ENCODE measurements at regions not wholly inside any gene's neighbourhood (a gene's known extent, or its start where the extent isn't known, plus 50 kb on each side); places are given as distances from the start of the nearest gene placed in this dataset.
"Not testable (repeated sequence)": the region's sequence is repeated elsewhere in the genome, so short reads cannot be mapped to it uniquely, and the experiment has no call there.

GRCh38 chr6:82525775-82526495, 162.3 kb downstream of the TPBG start:
- Histone ChIP-seq H2AFZ (ENCODE audit: low read depth, low read length) (no peak overlapping the region), H3K9me3 (ENCODE audit: control insufficient read depth, low read length) (no peaks in the 10 kb centered on the region), H3K4me3 (ENCODE audit: insufficient read depth in 1 of 2, low read depth in 1 of 2, low read length in 2 of 2) (no peak overlapping the region), H2BK5ac (ENCODE audit: low read depth, low read length, poor library complexity, severe bottlenecking) (no peak overlapping the region), H2BK120ac (ENCODE audit: low read depth, low read length) (no peak overlapping the region), H3K27me3 (ENCODE audit: control insufficient read depth in 1 of 2, insufficient read depth in 1 of 2, low read length in 2 of 2) (no peaks in the 10 kb centered on the region), H4K91ac (ENCODE audit: low read length) (no peak overlapping the region), H3K4me1 (ENCODE audit: control insufficient read depth, insufficient read depth, low read depth, low read length) (no peaks in the 10 kb centered on the region), H2BK15ac (ENCODE audit: low read depth, poor library complexity, severe bottlenecking) (no peak overlapping the region), H3K23ac (ENCODE audit: low read length in 2 of 2) (no peak overlapping the region), H3K27ac (ENCODE audit: low read length, poor library complexity, severe bottlenecking) (no peak overlapping the region), H3K4ac (ENCODE audit: low read depth in 1 of 2, low read length in 2 of 2) (no peak overlapping the region), H3K14ac (ENCODE audit: low read length in 2 of 2) (no peak overlapping the region), H3K36me3 (ENCODE audit: control insufficient read depth in 1 of 2, insufficient read depth in 2 of 2, low read depth in 1 of 2, low read length in 2 of 2) (no peaks in the 10 kb centered on the region), H4K8ac (ENCODE audit: low read length) (no peak overlapping the region), H3K9ac (ENCODE audit: low read length) (no peak overlapping the region), H2AK5ac (ENCODE audit: low read length, severe bottlenecking) (no peak overlapping the region), H3K4me2 (ENCODE audit: low read length, poor library complexity, severe bottlenecking) (no peak overlapping the region), H3K18ac (ENCODE audit: low read depth in 1 of 2, low read length in 2 of 2) (no peak overlapping the region), H2BK12ac (ENCODE audit: low read length in 2 of 2) (no peak overlapping the region), H3K79me1 (replicated peaks; ENCODE audit: low read length, poor library complexity, severe bottlenecking) (no peaks in the 10 kb centered on the region)
- 27% methylated on average over 4 of the region's 4 CpGs for WGBS
- DNase-seq: peak; percentile 32

GRCh38 chr6:82529960-82530460, 166.4 kb downstream of the TPBG start:
- H3K27ac ChIP-seq (ENCODE audit: low read length, poor library complexity, severe bottlenecking); H2BK15ac ChIP-seq (ENCODE audit: low read depth, poor library complexity, severe bottlenecking); DNase-seq; H3K4me1 ChIP-seq (ENCODE audit: control insufficient read depth, insufficient read depth, low read depth, low read length); H2AK5ac ChIP-seq (ENCODE audit: low read length, severe bottlenecking); H2AFZ ChIP-seq (ENCODE audit: low read depth, low read length); H3K18ac ChIP-seq (ENCODE audit: low read depth in 1 of 2, low read length in 2 of 2); H3K4me2 ChIP-seq (ENCODE audit: low read length, poor library complexity, severe bottlenecking); H3K4ac ChIP-seq (ENCODE audit: low read depth in 1 of 2, low read length in 2 of 2); H3K23ac ChIP-seq (ENCODE audit: low read length in 2 of 2); H2BK120ac ChIP-seq (ENCODE audit: low read depth, low read length); H2BK5ac ChIP-seq (ENCODE audit: low read depth, low read length, poor library complexity, severe bottlenecking); H3K36me3 ChIP-seq (ENCODE audit: control insufficient read depth in 1 of 2, insufficient read depth in 2 of 2, low read depth in 1 of 2, low read length in 2 of 2); H2BK12ac ChIP-seq (ENCODE audit: low read length in 2 of 2); H4K91ac ChIP-seq (ENCODE audit: low read length); H3K9ac ChIP-seq (ENCODE audit: low read length); H3K14ac ChIP-seq (ENCODE audit: low read length in 2 of 2); H4K8ac ChIP-seq (ENCODE audit: low read length); H3K9me3 ChIP-seq (ENCODE audit: control insufficient read depth, low read length); H3K27me3 ChIP-seq (ENCODE audit: control insufficient read depth in 1 of 2, insufficient read depth in 1 of 2, low read length in 2 of 2); H3K4me3 ChIP-seq (ENCODE audit: insufficient read depth in 1 of 2, low read depth in 1 of 2, low read length in 2 of 2); H3K79me1 ChIP-seq (replicated peaks; ENCODE audit: low read length, poor library complexity, severe bottlenecking): not testable (repeated sequence)
- 97% methylated on average over 2 of the region's 2 CpGs for WGBS

GRCh38 chr6:82534876-82535275, 171.3 kb downstream of the TPBG start:
- no peak overlapping the region for H3K4me2 ChIP-seq (ENCODE audit: low read length, poor library complexity, severe bottlenecking)
- no peak overlapping the region for H4K8ac ChIP-seq (ENCODE audit: low read length)
- no peaks in the 10 kb centered on the region for H3K79me1 ChIP-seq (replicated peaks; ENCODE audit: low read length, poor library complexity, severe bottlenecking)
- H2AFZ ChIP-seq (ENCODE audit: low read depth, low read length): no peak overlapping the region
- H3K4me3 ChIP-seq (ENCODE audit: insufficient read depth in 1 of 2, low read depth in 1 of 2, low read length in 2 of 2): no peak overlapping the region
- H4K91ac ChIP-seq (ENCODE audit: low read length): no peak overlapping the region
- H2BK5ac ChIP-seq (ENCODE audit: low read depth, low read length, poor library complexity, severe bottlenecking): no peak overlapping the region
- H3K27me3 ChIP-seq (ENCODE audit: control insufficient read depth in 1 of 2, insufficient read depth in 1 of 2, low read length in 2 of 2): no peaks in the 10 kb centered on the region
- no peak overlapping the region for H2BK120ac ChIP-seq (ENCODE audit: low read depth, low read length)
- DNase-seq: no peak
- no peak overlapping the region for H3K27ac ChIP-seq (ENCODE audit: low read length, poor library complexity, severe bottlenecking)
- H2BK15ac ChIP-seq (ENCODE audit: low read depth, poor library complexity, severe bottlenecking): no peak overlapping the region
- no peak overlapping the region for H2AK5ac ChIP-seq (ENCODE audit: low read length, severe bottlenecking)
- no peak overlapping the region for H3K9ac ChIP-seq (ENCODE audit: low read length)
- no peaks in the 10 kb centered on the region for H3K9me3 ChIP-seq (ENCODE audit: control insufficient read depth, low read length)
- no peak overlapping the region for H2BK12ac ChIP-seq (ENCODE audit: low read length in 2 of 2)
- no peak overlapping the region for H3K14ac ChIP-seq (ENCODE audit: low read length in 2 of 2)
- H3K4ac ChIP-seq (ENCODE audit: low read depth in 1 of 2, low read length in 2 of 2): no peak overlapping the region
- no peaks in the 10 kb centered on the region for H3K36me3 ChIP-seq (ENCODE audit: control insufficient read depth in 1 of 2, insufficient read depth in 2 of 2, low read depth in 1 of 2, low read length in 2 of 2)
- no CpG with 5 or more reads among the region's 2 CpGs for WGBS
- no peak overlapping the region for H3K18ac ChIP-seq (ENCODE audit: low read depth in 1 of 2, low read length in 2 of 2)
- no peaks in the 10 kb centered on the region for H3K4me1 ChIP-seq (ENCODE audit: control insufficient read depth, insufficient read depth, low read depth, low read length)
- H3K23ac ChIP-seq (ENCODE audit: low read length in 2 of 2): no peak overlapping the region

- whole genome bisulfite sequencing: no CpG with 5 or more reads among the region's 2 CpGs
- H2BK5ac ChIP-seq (ENCODE audit: low read depth, low read length, poor library complexity, severe bottlenecking); H3K4me2 ChIP-seq (ENCODE audit: low read length, poor library complexity, severe bottlenecking): not testable (repeated sequence)
Measured at GRCh38 chr6:82549480-82549879, 185.9 kb downstream of the TPBG start.

More at GRCh38 chr6:82549480-82549879, 185.9 kb downstream of the TPBG start:
- DNase-seq; H2AFZ ChIP-seq (ENCODE audit: low read depth, low read length); H3K4me1 ChIP-seq (ENCODE audit: control insufficient read depth, insufficient read depth, low read depth, low read length); H3K4ac ChIP-seq (ENCODE audit: low read depth in 1 of 2, low read length in 2 of 2); H3K23ac ChIP-seq (ENCODE audit: low read length in 2 of 2); H2BK12ac ChIP-seq (ENCODE audit: low read length in 2 of 2); H2BK15ac ChIP-seq (ENCODE audit: low read depth, poor library complexity, severe bottlenecking); H3K14ac ChIP-seq (ENCODE audit: low read length in 2 of 2); H3K4me3 ChIP-seq (ENCODE audit: insufficient read depth in 1 of 2, low read depth in 1 of 2, low read length in 2 of 2); H2AK5ac ChIP-seq (ENCODE audit: low read length, severe bottlenecking); H3K9me3 ChIP-seq (ENCODE audit: control insufficient read depth, low read length); H3K27ac ChIP-seq (ENCODE audit: low read length, poor library complexity, severe bottlenecking); H3K27me3 ChIP-seq (ENCODE audit: control insufficient read depth in 1 of 2, insufficient read depth in 1 of 2, low read length in 2 of 2); H3K36me3 ChIP-seq (ENCODE audit: control insufficient read depth in 1 of 2, insufficient read depth in 2 of 2, low read depth in 1 of 2, low read length in 2 of 2); H3K79me1 ChIP-seq (replicated peaks; ENCODE audit: low read length, poor library complexity, severe bottlenecking); H2BK120ac ChIP-seq (ENCODE audit: low read depth, low read length); H4K91ac ChIP-seq (ENCODE audit: low read length); H3K9ac ChIP-seq (ENCODE audit: low read length); H3K18ac ChIP-seq (ENCODE audit: low read depth in 1 of 2, low read length in 2 of 2); H4K8ac ChIP-seq (ENCODE audit: low read length): not testable (repeated sequence)

All from mesenchymal stem cell (in vitro differentiated cells and primary cell).